HAP-1 (cell line): ENCODE measurements at regions not wholly inside any gene's neighbourhood (a gene's known extent, or its start where the extent isn't known, plus 50 kb on each side); places are given as distances from the start of the nearest gene placed in this dataset.
"Not testable (repeated sequence)": the region's sequence is repeated elsewhere in the genome, so short reads cannot be mapped to it uniquely, and the experiment has no call there.

Source experiments
- DNase-seq, 2 experiments: peaks; one replicate each; pipeline ENCODE4 v3.0.0-alpha.2; 2016 to 2020; ENCODE audit warnings: low spot score in 2 of 2
- H3K27me3 ChIP-seq: fragments of 250-450 bp; sonication (Bioruptor Pico); 2 replicates; pipeline ENCODE4 v1.5.1; 2020; ENCODE audit warnings: low read depth, mild to moderate bottlenecking, moderate library complexity
- H3K36me3 ChIP-seq: fragments of 250-450 bp; sonication (Bioruptor Pico); replicated peaks from 2 replicates; pipeline ENCODE4 v1.5.1; 2020; ENCODE audit warnings: mild to moderate bottlenecking
- H3K4me1 ChIP-seq: fragments of 250-450 bp; sonication (Bioruptor Pico); 2 replicates; pipeline ENCODE4 v1.5.1; 2020; ENCODE audit warnings: mild to moderate bottlenecking
- H3K4me3 ChIP-seq: fragments of 250-450 bp; sonication (Bioruptor Pico); 2 replicates; pipeline ENCODE4 v1.5.1; 2020; ENCODE audit warnings: mild to moderate bottlenecking, moderate library complexity
- H3K9me3 ChIP-seq: fragments of 250-450 bp; sonication (Bioruptor Pico); 2 replicates; pipeline ENCODE4 v1.5.1; 2020; ENCODE audit warnings: mild to moderate bottlenecking, moderate library complexity
- in situ Hi-C: fragments of 300-500 bp; cut with MboI; formaldehyde crosslinking; loops from 3 replicates; pipeline ENCODE4 v1.14.3; 2020; ENCODE audit warnings: low sequenced_read_pairs, inconsistent platforms, mixed read lengths

- Histone ChIP-seq H3K4me1 (no peaks in the 10 kb centered on the region), H3K4me3 (no peak overlapping the region), H3K27me3 (no peaks in the 10 kb centered on the region), H3K9me3 (no peaks in the 10 kb centered on the region), H3K36me3 (no peaks in the 10 kb centered on the region)
- in situ Hi-C loops: no loop called here
- DNase-seq: no peak
Observed at GRCh38 chr12:47493801-47494200, 212.0 kb downstream of the RPAP3 start.

GRCh38 chr12:47491516-47492305 is 214.1 kb downstream of the RPAP3 start:
- in situ Hi-C loops: no loop called here
- no peak overlapping the region for H3K4me3 ChIP-seq
- no peaks in the 10 kb centered on the region for H3K9me3 ChIP-seq
- no peaks in the 10 kb centered on the region for H3K4me1 ChIP-seq
- no peaks in the 10 kb centered on the region for H3K27me3 ChIP-seq
- no peak for DNase-seq
- H3K36me3 ChIP-seq: no peaks in the 10 kb centered on the region

- no peaks in the 10 kb centered on the region for H3K9me3 ChIP-seq
- H3K4me1 ChIP-seq: no peaks in the 10 kb centered on the region
- in situ Hi-C loops: no loop called here
- DNase-seq: no peak
- no peak overlapping the region for H3K4me3 ChIP-seq
- H3K36me3 ChIP-seq: no peaks in the 10 kb centered on the region
- no peaks in the 10 kb centered on the region for H3K27me3 ChIP-seq
Observed at GRCh38 chr12:47488888-47489287, 216.9 kb downstream of the RPAP3 start.

- H3K4me1 ChIP-seq: no peaks in the 10 kb centered on the region
- no peaks in the 10 kb centered on the region for H3K9me3 ChIP-seq
- H3K36me3 ChIP-seq: no peaks in the 10 kb centered on the region
- in situ Hi-C loops: no loop called here
- no peaks in the 10 kb centered on the region for H3K27me3 ChIP-seq
- no peak for DNase-seq
- no peak overlapping the region for H3K4me3 ChIP-seq
Observed at GRCh38 chr12:47481041-47481440, 224.8 kb downstream of the RPAP3 start.

- in situ Hi-C loops: no loop called here
- Histone ChIP-seq H3K36me3 (no peaks in the 10 kb centered on the region), H3K27me3 (no peaks in the 10 kb centered on the region), H3K4me3 (no peak overlapping the region), H3K4me1 (no peaks in the 10 kb centered on the region), H3K9me3 (no peaks in the 10 kb centered on the region)
- DNase-seq: no peak
Observed at GRCh38 chr12:47478426-47478825, 227.4 kb downstream of the RPAP3 start.

DNA sequence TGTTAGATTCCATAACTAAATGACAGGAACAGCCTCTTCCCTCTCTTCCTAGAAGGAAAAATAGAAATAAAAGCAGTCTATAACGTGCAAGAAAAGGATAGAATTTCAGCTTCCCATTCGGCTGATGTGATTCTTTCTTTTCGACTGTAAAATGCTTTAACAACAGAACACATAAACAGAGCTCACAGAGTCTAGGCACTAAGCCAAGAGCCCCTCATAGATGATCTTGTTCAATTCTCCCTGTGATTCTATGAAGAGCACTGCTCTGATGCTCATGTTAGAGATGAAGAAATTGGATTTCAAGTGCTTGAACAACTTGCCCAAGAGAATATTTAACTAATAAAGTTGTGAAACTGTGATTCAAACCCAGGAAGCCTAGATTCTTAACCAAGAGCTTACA is 232.7 kb downstream of the RPAP3 start:
- Histone ChIP-seq H3K9me3 (no peaks in the 10 kb centered on the region), H3K4me3 (no peak overlapping the region), H3K36me3 (no peaks in the 10 kb centered on the region), H3K27me3 (no peaks in the 10 kb centered on the region), H3K4me1 (no peaks in the 10 kb centered on the region)
- DNase-seq: no peak
- in situ Hi-C loops: no loop called here

DNA sequence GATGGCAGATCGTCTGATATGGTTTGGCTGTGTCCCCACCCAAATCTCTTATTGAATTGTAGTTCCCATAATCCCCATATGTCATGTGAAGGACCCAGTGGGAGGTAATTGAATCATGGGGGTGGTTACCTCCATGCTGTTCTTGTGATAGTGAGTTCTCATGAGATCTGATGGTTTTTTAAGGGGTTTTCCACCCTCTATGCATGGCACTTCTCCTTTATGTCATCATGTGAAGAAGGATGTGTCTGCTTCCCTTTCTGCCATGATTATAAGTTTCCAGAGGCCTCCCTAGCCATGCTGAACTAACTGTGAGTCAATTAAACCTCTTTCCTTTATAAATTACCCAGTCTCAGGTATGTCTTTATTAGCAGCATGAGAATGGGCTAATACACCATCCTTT is 235.5 kb downstream of the RPAP3 start:
- H3K9me3 ChIP-seq, H3K27me3 ChIP-seq, H3K36me3 ChIP-seq, DNase-seq, H3K4me3 ChIP-seq, in situ Hi-C loops, H3K4me1 ChIP-seq: not testable (repeated sequence)

- H3K36me3 ChIP-seq, DNase-seq, H3K9me3 ChIP-seq, in situ Hi-C loops, H3K4me1 ChIP-seq, H3K4me3 ChIP-seq, H3K27me3 ChIP-seq: not testable (repeated sequence)
Observed at GRCh38 chr12:47463918-47464317, 241.9 kb downstream of the RPAP3 start.

DNA sequence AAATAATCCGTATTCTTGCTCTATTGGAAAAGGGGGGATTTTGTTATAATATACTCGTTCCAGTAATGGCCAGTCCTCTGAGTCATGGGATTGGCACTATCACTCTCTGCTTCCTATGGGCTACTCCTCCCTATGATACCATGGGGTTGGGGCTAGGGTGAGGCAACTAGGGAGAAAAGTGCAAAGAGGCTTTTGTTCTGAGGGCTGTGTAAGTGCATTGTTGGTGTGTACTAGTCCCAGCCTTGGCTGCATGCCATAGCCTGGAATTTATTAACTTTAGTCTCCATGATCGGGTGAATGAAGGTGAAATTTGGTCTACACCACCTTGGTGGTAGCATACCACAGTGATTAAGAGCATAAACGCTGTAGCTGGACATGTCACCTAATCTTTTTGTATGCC is 247.6 kb downstream of the RPAP3 start:
- no peaks in the 10 kb centered on the region for H3K9me3 ChIP-seq
- in situ Hi-C loops: no loop called here
- H3K27me3 ChIP-seq: no peaks in the 10 kb centered on the region
- no peak for DNase-seq
- H3K4me3 ChIP-seq: no peak overlapping the region
- H3K4me1 ChIP-seq: no peaks in the 10 kb centered on the region
- no peaks in the 10 kb centered on the region for H3K36me3 ChIP-seq

- Histone ChIP-seq H3K4me3 (no peak overlapping the region), H3K9me3 (no peaks in the 10 kb centered on the region), H3K36me3 (no peaks in the 10 kb centered on the region), H3K27me3 (no peaks in the 10 kb centered on the region), H3K4me1 (no peaks in the 10 kb centered on the region)
- in situ Hi-C loops: no loop called here
- no peak for DNase-seq
Observed at GRCh38 chr12:47449797-47450196, 256.0 kb downstream of the RPAP3 start.

DNA sequence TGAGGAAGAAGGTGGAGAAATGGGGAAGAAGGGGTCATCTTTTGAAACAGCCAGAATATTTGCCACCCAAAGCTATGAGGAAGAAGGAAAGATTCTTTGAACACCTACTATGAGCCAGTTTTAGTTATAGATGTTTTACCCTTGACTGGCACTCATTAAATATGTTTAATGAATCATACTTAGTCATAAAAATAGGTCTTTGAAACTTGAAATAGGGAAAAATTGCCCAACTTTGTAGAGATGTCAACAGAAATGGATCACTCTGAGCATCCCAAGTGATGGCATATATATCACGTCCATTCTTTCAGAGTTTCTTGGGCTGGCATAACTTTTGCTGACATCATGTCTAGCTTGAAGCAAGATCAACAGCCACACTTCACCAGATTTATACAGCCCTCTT is 263.5 kb downstream of the RPAP3 start:
- H3K4me1 ChIP-seq: no peaks in the 10 kb centered on the region
- H3K9me3 ChIP-seq: no peaks in the 10 kb centered on the region
- no peak for DNase-seq
- H3K27me3 ChIP-seq: no peaks in the 10 kb centered on the region
- H3K36me3 ChIP-seq: no peaks in the 10 kb centered on the region
- in situ Hi-C loops: no loop called here
- no peak overlapping the region for H3K4me3 ChIP-seq

- Histone ChIP-seq H3K27me3 (no peaks in the 10 kb centered on the region), H3K4me1 (no peaks in the 10 kb centered on the region), H3K4me3 (no peak overlapping the region), H3K9me3 (no peaks in the 10 kb centered on the region), H3K36me3 (no peaks in the 10 kb centered on the region)
- no peak for DNase-seq
- in situ Hi-C loops: no loop called here
Observed at GRCh38 chr12:47441490-47441889, 264.3 kb downstream of the RPAP3 start.

- in situ Hi-C loops: no loop called here
- Histone ChIP-seq H3K27me3 (no peaks in the 10 kb centered on the region), H3K4me3 (no peak overlapping the region), H3K4me1 (no peaks in the 10 kb centered on the region), H3K36me3 (no peaks in the 10 kb centered on the region), H3K9me3 (no peaks in the 10 kb centered on the region)
- no peak for DNase-seq
Observed at GRCh38 chr12:47438175-47438574, 267.7 kb downstream of the RPAP3 start.

DNA sequence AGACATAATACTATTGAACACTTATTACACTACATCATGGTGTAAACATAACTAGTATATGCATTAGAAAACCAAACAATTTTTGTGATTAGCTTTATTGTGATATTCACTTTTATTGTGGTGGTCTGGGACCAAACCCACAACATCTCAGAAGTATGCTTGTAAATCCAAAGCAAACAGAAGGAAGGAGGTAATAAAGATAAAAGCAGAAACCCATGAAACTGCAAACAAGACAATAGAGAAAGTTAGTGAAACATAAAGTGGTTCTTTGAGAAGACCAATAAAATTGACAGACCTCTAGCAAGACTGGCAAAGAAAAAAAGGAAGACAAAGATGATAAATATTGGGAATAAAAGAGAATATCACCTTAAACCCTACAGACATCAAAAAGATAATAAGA is 268.3 kb downstream of the RPAP3 start:
- no peaks in the 10 kb centered on the region for H3K36me3 ChIP-seq
- H3K9me3 ChIP-seq: no peaks in the 10 kb centered on the region
- H3K4me1 ChIP-seq: no peaks in the 10 kb centered on the region
- no peaks in the 10 kb centered on the region for H3K27me3 ChIP-seq
- DNase-seq: no peak
- in situ Hi-C loops: no loop called here
- H3K4me3 ChIP-seq: no peak overlapping the region

GRCh38 chr12:47433876-47434275 is 272.0 kb downstream of the RPAP3 start:
- no peaks in the 10 kb centered on the region for H3K4me1 ChIP-seq
- in situ Hi-C loops: no loop called here
- H3K36me3 ChIP-seq: no peaks in the 10 kb centered on the region
- DNase-seq: no peak
- no peaks in the 10 kb centered on the region for H3K27me3 ChIP-seq
- H3K9me3 ChIP-seq: no peaks in the 10 kb centered on the region
- no peak overlapping the region for H3K4me3 ChIP-seq
